ENCODE measurements at regions not wholly inside any gene's neighbourhood (a gene's known extent, or its start where the extent isn't known, plus 50 kb on each side); places are given as distances from the start of the nearest gene placed in this dataset.

- no peak overlapping the region for H3K27ac Mint-ChIP-seq (ENCODE audit: unreplicated experiment)
- H3K9me3 Mint-ChIP-seq (ENCODE audit: low read depth, unreplicated experiment): no peaks in the 10 kb centered on the region
- intact Hi-C loops (cut with micrococcal nuclease; ENCODE audit: unreplicated experiment): no loop called here
- H3K4me1 Mint-ChIP-seq (ENCODE audit: low read depth, unreplicated experiment): peaks cover 9% of the 10 kb centered on the region
- no peak for DNase-seq
- H3K27me3 Mint-ChIP-seq (ENCODE audit: unreplicated experiment): no peaks in the 10 kb centered on the region
- CTCF ChIA-PET: no interaction called here
- H3K36me3 Mint-ChIP-seq (ENCODE audit: insufficient read depth, unreplicated experiment): no peaks in the 10 kb centered on the region
- no TSS peak for BruUV-seq (replicated peaks)
- TF ChIP-seq, protein P1, sequence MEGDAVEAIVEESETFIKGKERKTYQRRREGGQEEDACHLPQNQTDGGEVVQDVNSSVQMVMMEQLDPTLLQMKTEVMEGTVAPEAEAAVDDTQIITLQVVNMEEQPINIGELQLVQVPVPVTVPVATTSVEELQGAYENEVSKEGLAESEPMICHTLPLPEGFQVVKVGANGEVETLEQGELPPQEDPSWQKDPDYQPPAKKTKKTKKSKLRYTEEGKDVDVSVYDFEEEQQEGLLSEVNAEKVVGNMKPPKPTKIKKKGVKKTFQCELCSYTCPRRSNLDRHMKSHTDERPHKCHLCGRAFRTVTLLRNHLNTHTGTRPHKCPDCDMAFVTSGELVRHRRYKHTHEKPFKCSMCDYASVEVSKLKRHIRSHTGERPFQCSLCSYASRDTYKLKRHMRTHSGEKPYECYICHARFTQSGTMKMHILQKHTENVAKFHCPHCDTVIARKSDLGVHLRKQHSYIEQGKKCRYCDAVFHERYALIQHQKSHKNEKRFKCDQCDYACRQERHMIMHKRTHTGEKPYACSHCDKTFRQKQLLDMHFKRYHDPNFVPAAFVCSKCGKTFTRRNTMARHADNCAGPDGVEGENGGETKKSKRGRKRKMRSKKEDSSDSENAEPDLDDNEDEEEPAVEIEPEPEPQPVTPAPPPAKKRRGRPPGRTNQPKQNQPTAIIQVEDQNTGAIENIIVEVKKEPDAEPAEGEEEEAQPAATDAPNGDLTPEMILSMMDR (IDR thresholded peaks at IDR 0.05; ENCODE audit: unreplicated experiment): no peak
- no peak overlapping the region for H3K4me3 Mint-ChIP-seq (ENCODE audit: low read depth, unreplicated experiment)
Measured at GRCh38 chr2:213219816-213220215, 64.4 kb upstream of the SPAG16 start.

- intact Hi-C loops (cut with micrococcal nuclease; ENCODE audit: unreplicated experiment): no loop called here
- no peaks in the 10 kb centered on the region for H3K36me3 Mint-ChIP-seq (ENCODE audit: insufficient read depth, unreplicated experiment)
Measured at GRCh38 chr2:213220967-213221603, 63.2 kb upstream of the SPAG16 start.

DNA sequence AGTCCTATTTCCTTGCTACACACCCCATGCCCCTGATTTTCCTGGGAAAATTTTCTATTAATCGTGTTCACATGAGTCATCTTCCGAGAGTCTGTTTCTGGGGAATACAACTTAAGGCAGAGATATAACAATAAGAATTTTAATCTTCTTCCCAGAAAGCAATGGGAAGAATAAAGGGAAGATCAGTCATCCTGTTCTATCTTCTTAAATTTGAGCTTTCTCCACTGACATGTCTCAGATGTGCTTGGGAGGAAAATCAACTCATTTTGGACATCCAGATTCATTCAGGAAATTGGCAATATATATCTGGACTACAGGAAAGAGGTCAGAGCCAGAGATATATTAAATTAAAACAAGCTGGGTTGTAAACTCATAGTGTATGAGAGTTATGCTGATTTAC, 62.3 kb upstream of the SPAG16 start:
- H3K27ac Mint-ChIP-seq (ENCODE audit: unreplicated experiment): no peak overlapping the region
- BruUV-seq (replicated peaks): no TSS peak

More at GRCh38 chr2:213220967-213221603, 63.2 kb upstream of the SPAG16 start:
- no peak for DNase-seq
- no peak overlapping the region for H3K27ac Mint-ChIP-seq (ENCODE audit: unreplicated experiment)
- TF ChIP-seq, protein P1 (IDR thresholded peaks at IDR 0.05; ENCODE audit: unreplicated experiment): no peak
- H3K9me3 Mint-ChIP-seq (ENCODE audit: low read depth, unreplicated experiment): no peaks in the 10 kb centered on the region
- H3K4me3 Mint-ChIP-seq (ENCODE audit: low read depth, unreplicated experiment): no peak overlapping the region
- CTCF ChIA-PET: no interaction called here
- peaks cover 9% of the 10 kb centered on the region for H3K4me1 Mint-ChIP-seq (ENCODE audit: low read depth, unreplicated experiment)
- no TSS peak for BruUV-seq (replicated peaks)
- H3K27me3 Mint-ChIP-seq (ENCODE audit: unreplicated experiment): no peaks in the 10 kb centered on the region

GRCh38 chr2:213224366-213224765, 59.9 kb upstream of the SPAG16 start:
- CTCF ChIA-PET: interaction anchor here (0.6 kb wide), 1 partner anchor 49 kb away, joined by 3 read pairs; no protein-coding TSS in a partner anchor

More for the DNA sequence above, 62.3 kb upstream of the SPAG16 start:
- no peaks in the 10 kb centered on the region for H3K36me3 Mint-ChIP-seq (ENCODE audit: insufficient read depth, unreplicated experiment)
- H3K4me1 Mint-ChIP-seq (ENCODE audit: low read depth, unreplicated experiment): peaks cover 5% of the 10 kb centered on the region
- TF ChIP-seq, protein P1 (IDR thresholded peaks at IDR 0.05; ENCODE audit: unreplicated experiment): no peak
- H3K9me3 Mint-ChIP-seq (ENCODE audit: low read depth, unreplicated experiment): no peaks in the 10 kb centered on the region
- DNase-seq: no peak
- CTCF ChIA-PET: no interaction called here
- intact Hi-C loops (cut with micrococcal nuclease; ENCODE audit: unreplicated experiment): no loop called here
- no peaks in the 10 kb centered on the region for H3K27me3 Mint-ChIP-seq (ENCODE audit: unreplicated experiment)
- no peak overlapping the region for H3K4me3 Mint-ChIP-seq (ENCODE audit: low read depth, unreplicated experiment)

More at GRCh38 chr2:213224366-213224765, 59.9 kb upstream of the SPAG16 start:
- TF ChIP-seq, protein P1 (IDR thresholded peaks at IDR 0.05; ENCODE audit: unreplicated experiment): no peak
- Mint-ChIP-seq H3K27ac (ENCODE audit: unreplicated experiment) (no peak overlapping the region), H3K4me3 (ENCODE audit: low read depth, unreplicated experiment) (no peak overlapping the region), H3K36me3 (ENCODE audit: insufficient read depth, unreplicated experiment) (no peaks in the 10 kb centered on the region), H3K27me3 (ENCODE audit: unreplicated experiment) (no peaks in the 10 kb centered on the region), H3K4me1 (ENCODE audit: low read depth, unreplicated experiment) (no peaks in the 10 kb centered on the region), H3K9me3 (ENCODE audit: low read depth, unreplicated experiment) (no peaks in the 10 kb centered on the region)
- intact Hi-C loops (cut with micrococcal nuclease; ENCODE audit: unreplicated experiment): no loop called here
- BruUV-seq (replicated peaks): no TSS peak
- DNase-seq: no peak
